WI38 (cell line): ENCODE measurements at regions not wholly inside any gene's neighbourhood (a gene's known extent, or its start where the extent isn't known, plus 50 kb on each side); places are given as distances from the start of the nearest gene placed in this dataset.
A peak's percentile ranks its signal among the peaks of the same experiment; 100 is the strongest.

ENCODE experiments used
- H3K4me3 ChIP-seq: 2 replicates; pipeline ENCODE4 v1.5.1; 2011; ENCODE audit warnings: low read depth, mild to moderate bottlenecking, control low read depth, low read length
- CTCF ChIP-seq: IDR thresholded peaks from 2 replicates; pipeline ENCODE4 v1.5.1; 2012; ENCODE audit warnings: low read depth, mild to moderate bottlenecking, control low read depth, low read length

- H3K4me3 ChIP-seq = no peak overlapping the region
- TF ChIP-seq CTCF = no peak
Measured at GRCh38 chr10:55144001-55144400, 343.0 kb upstream of the PCDH15 start.

GRCh38 chr10:55141892-55142291 is 340.9 kb upstream of the PCDH15 start:
- TF ChIP-seq CTCF = no peak
- no peak overlapping the region for H3K4me3 ChIP-seq

- H3K4me3 ChIP-seq = no peak overlapping the region
- no peak for TF ChIP-seq CTCF
Measured at GRCh38 chr10:55137063-55137462, 336.0 kb upstream of the PCDH15 start.

- no peak overlapping the region for H3K4me3 ChIP-seq
- no peak for TF ChIP-seq CTCF
Measured at GRCh38 chr10:55104738-55105137, 303.7 kb upstream of the PCDH15 start.

GRCh38 chr10:55098452-55098851 is 297.4 kb upstream of the PCDH15 start:
- H3K4me3 ChIP-seq = no peak overlapping the region
- no peak for TF ChIP-seq CTCF

- TF ChIP-seq CTCF = peak; percentile 17; the same call in 1 of the 2 replicates
Measured at GRCh38 chr10:55091691-55092328, 290.8 kb upstream of the PCDH15 start.

GRCh38 chr10:55078121-55078520 is 277.1 kb upstream of the PCDH15 start:
- no peak overlapping the region for H3K4me3 ChIP-seq
- no peak for TF ChIP-seq CTCF

More at GRCh38 chr10:55091691-55092328, 290.8 kb upstream of the PCDH15 start:
- no peak overlapping the region for H3K4me3 ChIP-seq
